MM.1S (cell line): ENCODE measurements at regions not wholly inside any gene's neighbourhood (a gene's known extent, or its start where the extent isn't known, plus 50 kb on each side); places are given as distances from the start of the nearest gene placed in this dataset.

Source experiments
- DNase-seq: peaks from one replicate; pipeline ENCODE4 v3.0.0-alpha.2; 2015
- H2AFZ ChIP-seq: fragments of 300-600 bp; sonication (generic); 2 replicates; pipeline ENCODE4 v1.6.0; 2016; ENCODE audit warnings: antibody characterized with exemption, low read length
- H3F3A ChIP-seq: fragments of 300-600 bp; sonication (generic); 2 replicates; pipeline ENCODE4 v1.6.1; 2016; ENCODE audit warnings: mild to moderate bottlenecking, antibody characterized with exemption, low read length, moderate library complexity, mixed read lengths; ENCODE audit not compliant: insufficient read depth
- H3K27ac ChIP-seq: fragments of 300-600 bp; sonication (generic); 2 replicates; pipeline ENCODE4 v1.5.1; 2016; ENCODE audit warnings: mild to moderate bottlenecking, low read length
- H3K27me3 ChIP-seq: fragments of 300-600 bp; sonication (generic); replicated peaks from 2 replicates; pipeline ENCODE4 v1.6.0; 2016; ENCODE audit warnings: low read length; ENCODE audit not compliant: insufficient read depth
- H3K36me3 ChIP-seq: fragments of 300-600 bp; sonication (generic); replicated peaks from 2 replicates; pipeline ENCODE4 v1.6.1; 2016; ENCODE audit warnings: mild to moderate bottlenecking, low read length, mixed read lengths; ENCODE audit not compliant: insufficient read depth
- H3K4me1 ChIP-seq: fragments of 300-600 bp; sonication (generic); 2 replicates; pipeline ENCODE4 v1.6.1; 2016; ENCODE audit warnings: low read length, mixed read lengths
- H3K4me2 ChIP-seq: fragments of 300-600 bp; sonication (generic); 2 replicates; pipeline ENCODE4 v1.6.0; 2016; ENCODE audit warnings: low read depth, low read length
- H3K4me3 ChIP-seq: fragments of 300-600 bp; sonication (generic); 2 replicates; pipeline ENCODE4 v1.5.1; 2016; ENCODE audit warnings: low read length, mixed read lengths
- H3K79me2 ChIP-seq: fragments of 300-600 bp; sonication (generic); 2 replicates; pipeline ENCODE4 v1.6.1; 2016; ENCODE audit warnings: mixed run types, low read length, mixed read lengths
- H3K9ac ChIP-seq: fragments of 300-600 bp; sonication (generic); 2 replicates; pipeline ENCODE4 v1.6.1; 2016; ENCODE audit warnings: low read length, mixed read lengths
- H3K9me2 ChIP-seq: fragments of 300-600 bp; sonication (generic); replicated peaks from 2 replicates; pipeline ENCODE4 v1.6.1; 2016; ENCODE audit warnings: mild to moderate bottlenecking, low read length, mixed read lengths; ENCODE audit not compliant: insufficient read depth
- H3K9me3 ChIP-seq: fragments of 300-600 bp; sonication (generic); replicated peaks from 2 replicates; pipeline ENCODE4 v1.6.1; 2016; ENCODE audit warnings: mild to moderate bottlenecking, low read length, mixed read lengths; ENCODE audit not compliant: insufficient read depth
- H4K20me1 ChIP-seq: fragments of 300-600 bp; sonication (generic); 2 replicates; pipeline ENCODE4 v1.6.1; 2016; ENCODE audit warnings: mild to moderate bottlenecking, low read length, moderate library complexity, mixed read lengths; ENCODE audit not compliant: insufficient read depth
- CTCF ChIP-seq: fragments of 300-600 bp; sonication (generic); IDR thresholded peaks from 2 replicates; pipeline ENCODE4 v1.5.1; 2016; ENCODE audit warnings: antibody characterized with exemption, low read length, mixed read lengths
- EZH2 ChIP-seq: fragments of 300-600 bp; sonication (generic); optimal IDR thresholded peaks from 2 replicates; pipeline ENCODE3; 2017; ENCODE audit warnings: low read depth, mild to moderate bottlenecking, antibody characterized with exemption, low read length, mixed read lengths
- EZH2phosphoT487 ChIP-seq: fragments of 300-600 bp; sonication (generic); IDR thresholded peaks from 2 replicates; pipeline ENCODE4 v1.6.1; 2018; ENCODE audit warnings: antibody characterized with exemption, low read length

DNA sequence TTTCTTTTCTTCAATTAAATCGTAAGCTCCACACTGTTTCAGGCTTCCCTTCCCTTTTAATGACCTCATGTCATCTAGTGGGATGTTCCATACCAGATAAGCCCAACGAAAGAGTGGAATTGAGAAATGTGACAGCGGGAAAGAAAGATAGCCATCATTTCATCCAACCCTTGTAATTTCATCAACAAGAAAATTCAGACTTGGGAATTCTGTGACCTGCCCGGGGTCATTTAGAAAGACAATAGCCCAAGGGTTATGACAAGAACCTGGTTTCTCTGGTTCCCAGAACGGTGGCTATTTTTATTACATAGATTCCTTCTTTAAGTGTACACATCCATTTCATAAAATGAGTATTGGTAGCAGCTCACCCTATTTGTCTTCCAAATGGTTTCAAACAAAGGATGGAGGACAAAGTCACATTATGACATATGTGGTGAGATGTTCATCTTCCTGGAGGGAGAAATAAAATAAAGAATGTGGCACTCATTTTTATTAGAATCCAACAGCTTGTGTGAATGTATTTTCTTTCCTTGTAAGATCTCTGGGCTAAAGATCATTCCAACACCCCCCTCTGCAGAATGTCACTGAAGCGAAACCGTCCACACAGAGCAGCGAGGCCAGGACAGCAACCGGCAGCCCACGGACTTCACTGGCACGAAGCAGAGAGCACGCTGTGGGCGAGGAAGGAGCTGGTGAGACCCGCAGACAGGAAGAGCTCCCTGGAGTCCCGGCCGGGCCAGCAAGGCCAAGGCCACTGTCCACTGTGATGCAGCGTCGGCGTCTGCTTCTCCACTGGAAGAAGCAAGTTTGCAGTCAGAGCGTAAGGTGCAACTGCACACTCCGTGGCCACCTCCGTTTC is 199.9 kb downstream of the KLF6 start:
- Histone ChIP-seq H4K20me1 (no peaks in the 10 kb centered on the region), H3K9ac (no peak overlapping the region), H3K36me3 (no peaks in the 10 kb centered on the region), H3K4me3 (no peak overlapping the region), H3K4me1 (no peaks in the 10 kb centered on the region), H3F3A (no peaks in the 10 kb centered on the region), H3K27me3 (no peaks in the 10 kb centered on the region), H3K27ac (no peak overlapping the region), H3K4me2 (no peak overlapping the region), H3K79me2 (no peaks in the 10 kb centered on the region), H3K9me2 (no peaks in the 10 kb centered on the region), H3K9me3 (no peaks in the 10 kb centered on the region), H2AFZ (no peak overlapping the region)
- TF ChIP-seq CTCF, result no peak
- TF ChIP-seq EZH2phosphoT487, result no peak
- no peak for TF ChIP-seq EZH2
- DNase-seq, result no peak

DNA sequence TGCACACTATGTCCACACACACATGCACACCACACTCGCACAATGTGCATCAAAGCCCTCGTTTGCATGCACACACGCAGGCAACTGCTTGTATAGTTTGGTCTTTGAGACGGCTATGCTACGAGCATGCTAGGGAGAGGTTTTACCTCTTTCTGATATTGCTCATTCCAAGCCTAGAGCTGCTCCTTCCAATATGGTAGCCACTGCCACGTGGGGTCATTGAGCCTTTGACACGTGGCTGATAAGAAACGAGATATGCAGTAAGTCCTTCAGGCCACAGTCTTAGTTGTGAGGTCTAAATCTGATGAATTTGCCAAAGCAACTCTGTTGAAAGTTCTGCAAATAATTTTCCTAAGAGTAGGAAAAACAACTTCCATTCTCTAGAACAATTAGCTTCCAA is 204.4 kb downstream of the KLF6 start:
- no peaks in the 10 kb centered on the region for H3K36me3 ChIP-seq
- H3K9me3 ChIP-seq, result no peaks in the 10 kb centered on the region
- H3F3A ChIP-seq, result no peaks in the 10 kb centered on the region
- no peaks in the 10 kb centered on the region for H4K20me1 ChIP-seq
- H3K4me2 ChIP-seq, result no peak overlapping the region
- H3K4me1 ChIP-seq, result no peaks in the 10 kb centered on the region
- H2AFZ ChIP-seq, result no peak overlapping the region
- no peak overlapping the region for H3K9ac ChIP-seq
- no peak for DNase-seq
- H3K27me3 ChIP-seq, result no peaks in the 10 kb centered on the region
- H3K9me2 ChIP-seq, result no peaks in the 10 kb centered on the region
- H3K79me2 ChIP-seq, result no peaks in the 10 kb centered on the region
- TF ChIP-seq CTCF (no peak), EZH2phosphoT487 (no peak), EZH2 (no peak)
- no peak overlapping the region for H3K4me3 ChIP-seq
- no peak overlapping the region for H3K27ac ChIP-seq

GRCh38 chr10:3579845-3580244 is 205.2 kb downstream of the KLF6 start:
- no peaks in the 10 kb centered on the region for H3K27me3 ChIP-seq
- no peaks in the 10 kb centered on the region for H3F3A ChIP-seq
- no peak overlapping the region for H3K4me3 ChIP-seq
- no peaks in the 10 kb centered on the region for H4K20me1 ChIP-seq
- no peaks in the 10 kb centered on the region for H3K79me2 ChIP-seq
- no peak for DNase-seq
- H3K27ac ChIP-seq, result no peak overlapping the region
- no peaks in the 10 kb centered on the region for H3K9me3 ChIP-seq
- H3K9me2 ChIP-seq, result no peaks in the 10 kb centered on the region
- no peak overlapping the region for H3K4me2 ChIP-seq
- TF ChIP-seq CTCF (no peak), EZH2phosphoT487 (no peak), EZH2 (no peak)
- H2AFZ ChIP-seq, result no peak overlapping the region
- no peaks in the 10 kb centered on the region for H3K4me1 ChIP-seq
- no peaks in the 10 kb centered on the region for H3K36me3 ChIP-seq
- H3K9ac ChIP-seq, result no peak overlapping the region
